MM.1S (cell line): ENCODE measurements at regions not wholly inside any gene's neighbourhood (a gene's known extent, or its start where the extent isn't known, plus 50 kb on each side); places are given as distances from the start of the nearest gene placed in this dataset.

ENCODE experiments used
- DNase-seq: peaks from one replicate; pipeline ENCODE4 v3.0.0-alpha.2; 2015
- H2AFZ ChIP-seq: fragments of 300-600 bp; sonication (generic); 2 replicates; pipeline ENCODE4 v1.6.0; 2016; ENCODE audit warnings: antibody characterized with exemption, low read length
- H3F3A ChIP-seq: fragments of 300-600 bp; sonication (generic); 2 replicates; pipeline ENCODE4 v1.6.1; 2016; ENCODE audit warnings: mild to moderate bottlenecking, antibody characterized with exemption, low read length, moderate library complexity, mixed read lengths; ENCODE audit not compliant: insufficient read depth
- H3K27ac ChIP-seq: fragments of 300-600 bp; sonication (generic); 2 replicates; pipeline ENCODE4 v1.5.1; 2016; ENCODE audit warnings: mild to moderate bottlenecking, low read length
- H3K27me3 ChIP-seq: fragments of 300-600 bp; sonication (generic); replicated peaks from 2 replicates; pipeline ENCODE4 v1.6.0; 2016; ENCODE audit warnings: low read length; ENCODE audit not compliant: insufficient read depth
- H3K36me3 ChIP-seq: fragments of 300-600 bp; sonication (generic); replicated peaks from 2 replicates; pipeline ENCODE4 v1.6.1; 2016; ENCODE audit warnings: mild to moderate bottlenecking, low read length, mixed read lengths; ENCODE audit not compliant: insufficient read depth
- H3K4me1 ChIP-seq: fragments of 300-600 bp; sonication (generic); 2 replicates; pipeline ENCODE4 v1.6.1; 2016; ENCODE audit warnings: low read length, mixed read lengths
- H3K4me2 ChIP-seq: fragments of 300-600 bp; sonication (generic); 2 replicates; pipeline ENCODE4 v1.6.0; 2016; ENCODE audit warnings: low read depth, low read length
- H3K4me3 ChIP-seq: fragments of 300-600 bp; sonication (generic); 2 replicates; pipeline ENCODE4 v1.5.1; 2016; ENCODE audit warnings: low read length, mixed read lengths
- H3K79me2 ChIP-seq: fragments of 300-600 bp; sonication (generic); 2 replicates; pipeline ENCODE4 v1.6.1; 2016; ENCODE audit warnings: mixed run types, low read length, mixed read lengths
- H3K9ac ChIP-seq: fragments of 300-600 bp; sonication (generic); 2 replicates; pipeline ENCODE4 v1.6.1; 2016; ENCODE audit warnings: low read length, mixed read lengths
- H3K9me2 ChIP-seq: fragments of 300-600 bp; sonication (generic); replicated peaks from 2 replicates; pipeline ENCODE4 v1.6.1; 2016; ENCODE audit warnings: mild to moderate bottlenecking, low read length, mixed read lengths; ENCODE audit not compliant: insufficient read depth
- H3K9me3 ChIP-seq: fragments of 300-600 bp; sonication (generic); replicated peaks from 2 replicates; pipeline ENCODE4 v1.6.1; 2016; ENCODE audit warnings: mild to moderate bottlenecking, low read length, mixed read lengths; ENCODE audit not compliant: insufficient read depth
- H4K20me1 ChIP-seq: fragments of 300-600 bp; sonication (generic); 2 replicates; pipeline ENCODE4 v1.6.1; 2016; ENCODE audit warnings: mild to moderate bottlenecking, low read length, moderate library complexity, mixed read lengths; ENCODE audit not compliant: insufficient read depth
- CTCF ChIP-seq: fragments of 300-600 bp; sonication (generic); IDR thresholded peaks from 2 replicates; pipeline ENCODE4 v1.5.1; 2016; ENCODE audit warnings: antibody characterized with exemption, low read length, mixed read lengths
- EZH2 ChIP-seq: fragments of 300-600 bp; sonication (generic); optimal IDR thresholded peaks from 2 replicates; pipeline ENCODE3; 2017; ENCODE audit warnings: low read depth, mild to moderate bottlenecking, antibody characterized with exemption, low read length, mixed read lengths
- EZH2phosphoT487 ChIP-seq: fragments of 300-600 bp; sonication (generic); IDR thresholded peaks from 2 replicates; pipeline ENCODE4 v1.6.1; 2018; ENCODE audit warnings: antibody characterized with exemption, low read length

GRCh38 chr6:100307561-100307960, 157.2 kb downstream of the SIM1 start:
- Histone ChIP-seq H3K9me2 (no peaks in the 10 kb centered on the region), H3K27me3 (no peaks in the 10 kb centered on the region), H3F3A (no peaks in the 10 kb centered on the region), H3K27ac (no peak overlapping the region), H3K4me3 (no peak overlapping the region), H3K79me2 (no peaks in the 10 kb centered on the region), H4K20me1 (no peaks in the 10 kb centered on the region), H3K4me1 (no peaks in the 10 kb centered on the region), H3K4me2 (no peak overlapping the region), H3K36me3 (no peaks in the 10 kb centered on the region), H2AFZ (no peak overlapping the region), H3K9ac (no peak overlapping the region), H3K9me3 (no peaks in the 10 kb centered on the region)
- TF ChIP-seq CTCF (no peak), EZH2 (no peak), EZH2phosphoT487 (no peak)
- no peak for DNase-seq

DNA sequence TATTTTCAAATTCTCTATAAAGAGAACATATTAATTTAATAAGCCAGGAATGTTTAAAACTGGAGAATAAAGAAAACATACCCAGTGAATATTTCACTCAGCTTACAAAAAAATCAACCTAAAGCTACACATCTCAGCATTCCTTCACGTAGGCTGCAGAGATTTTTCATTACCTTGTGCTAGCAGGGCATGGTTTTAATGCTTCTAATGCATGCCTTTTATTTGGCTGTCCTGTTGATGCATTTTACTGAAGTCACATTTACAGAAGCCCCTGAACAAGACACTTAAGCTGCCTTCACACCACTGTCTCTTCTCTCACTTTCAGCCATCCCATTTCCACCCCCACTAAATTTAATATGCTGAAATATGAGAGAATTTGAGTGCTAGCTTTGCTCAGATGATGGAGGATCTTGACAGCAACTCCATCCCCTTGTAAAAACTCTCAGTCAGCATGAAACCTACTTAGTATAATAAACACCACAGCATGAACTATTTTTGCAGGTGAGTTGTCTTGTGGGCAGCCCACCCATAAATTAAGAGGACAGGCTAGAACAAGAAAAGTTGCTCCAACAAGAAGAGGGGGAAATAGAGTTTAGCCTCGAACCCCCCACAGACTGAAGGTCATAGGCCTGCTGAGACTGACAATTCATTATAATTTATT, 159.4 kb downstream of the SIM1 start:
- no peaks in the 10 kb centered on the region for H3K9me2 ChIP-seq
- DNase-seq, result no peak
- no peaks in the 10 kb centered on the region for H3K27me3 ChIP-seq
- H4K20me1 ChIP-seq, result no peaks in the 10 kb centered on the region
- no peak overlapping the region for H2AFZ ChIP-seq
- H3K4me3 ChIP-seq, result no peak overlapping the region
- no peaks in the 10 kb centered on the region for H3K4me1 ChIP-seq
- no peaks in the 10 kb centered on the region for H3K9me3 ChIP-seq
- no peaks in the 10 kb centered on the region for H3F3A ChIP-seq
- H3K79me2 ChIP-seq, result no peaks in the 10 kb centered on the region
- H3K27ac ChIP-seq, result no peak overlapping the region
- no peak overlapping the region for H3K4me2 ChIP-seq
- no peak for TF ChIP-seq EZH2phosphoT487
- no peak for TF ChIP-seq CTCF
- TF ChIP-seq EZH2, result no peak
- H3K36me3 ChIP-seq, result no peaks in the 10 kb centered on the region
- no peak overlapping the region for H3K9ac ChIP-seq

- H3K4me3 ChIP-seq, result no peak overlapping the region
- H3K79me2 ChIP-seq, result no peaks in the 10 kb centered on the region
- no peak for DNase-seq
- H3K4me1 ChIP-seq, result no peaks in the 10 kb centered on the region
- no peaks in the 10 kb centered on the region for H3K9me2 ChIP-seq
- no peaks in the 10 kb centered on the region for H4K20me1 ChIP-seq
- H3K9me3 ChIP-seq, result no peaks in the 10 kb centered on the region
- no peak overlapping the region for H2AFZ ChIP-seq
- no peak overlapping the region for H3K9ac ChIP-seq
- TF ChIP-seq EZH2phosphoT487 (no peak), CTCF (no peak), EZH2 (no peak)
- H3K36me3 ChIP-seq, result no peaks in the 10 kb centered on the region
- no peaks in the 10 kb centered on the region for H3F3A ChIP-seq
- H3K27me3 ChIP-seq, result no peaks in the 10 kb centered on the region
- no peak overlapping the region for H3K27ac ChIP-seq
- no peak overlapping the region for H3K4me2 ChIP-seq
These were observed 160.1 kb downstream of the SIM1 start for GRCh38 chr6:100304575-100304974.
